Daoy (cell line): ENCODE measurements at regions not wholly inside any gene's neighbourhood (a gene's known extent, or its start where the extent isn't known, plus 50 kb on each side); places are given as distances from the start of the nearest gene placed in this dataset.

Source experiments
- DNase-seq: peaks from one replicate; pipeline ENCODE4 v3.0.0-alpha.2; 2015; ENCODE audit warnings: low read depth

DNA sequence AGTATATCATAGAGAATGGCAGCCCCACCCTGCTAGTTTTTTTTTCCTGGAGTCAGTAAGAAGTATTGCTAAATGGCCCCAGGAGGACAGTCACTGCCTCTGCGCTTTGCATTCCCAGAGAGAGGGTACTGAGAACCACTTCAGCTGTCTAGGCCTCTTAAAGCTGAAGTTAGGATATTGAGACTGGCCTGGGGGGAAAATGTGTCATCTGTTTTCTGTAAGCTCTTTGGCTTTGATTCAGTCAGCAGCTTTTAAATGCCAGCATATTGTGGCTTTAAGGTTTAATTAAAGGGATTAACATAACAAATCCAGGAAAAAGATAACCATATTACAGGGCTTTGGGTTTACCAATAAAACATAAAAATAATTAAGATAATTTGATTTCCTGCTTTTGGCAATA lies 852.0 kb downstream of the PCDH18 start:
- DNase-seq: peak; percentile 13

DNA sequence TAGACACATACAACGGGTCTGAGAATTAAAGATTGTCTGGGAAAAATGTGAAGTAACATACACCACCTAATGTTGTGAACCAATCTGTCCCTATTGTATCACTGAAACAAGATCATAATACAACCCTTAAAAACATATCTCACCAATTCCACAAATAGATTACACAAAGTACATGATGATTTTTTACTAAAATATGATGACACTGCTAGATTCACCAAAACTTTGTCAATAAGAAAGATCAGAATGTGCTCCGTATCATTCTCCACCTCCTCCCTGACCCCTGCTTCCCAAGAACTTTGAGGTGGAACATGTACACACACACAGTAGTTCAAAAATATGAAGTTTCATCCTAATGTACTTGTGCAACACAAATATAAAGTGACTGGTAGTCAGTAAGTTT lies 862.0 kb downstream of the PCDH18 start:
- no peak for DNase-seq

GRCh38 chr4:136664988-136665387 lies 867.3 kb downstream of the PCDH18 start:
- DNase-seq: no peak

GRCh38 chr4:136662539-136662938 lies 869.8 kb downstream of the PCDH18 start:
- DNase-seq: no peak

GRCh38 chr4:136653640-136654406 lies 878.5 kb downstream of the PCDH18 start:
- no peak for DNase-seq

- DNase-seq: no peak
These were observed 880.4 kb downstream of the PCDH18 start for GRCh38 chr4:136651932-136652331.

DNA sequence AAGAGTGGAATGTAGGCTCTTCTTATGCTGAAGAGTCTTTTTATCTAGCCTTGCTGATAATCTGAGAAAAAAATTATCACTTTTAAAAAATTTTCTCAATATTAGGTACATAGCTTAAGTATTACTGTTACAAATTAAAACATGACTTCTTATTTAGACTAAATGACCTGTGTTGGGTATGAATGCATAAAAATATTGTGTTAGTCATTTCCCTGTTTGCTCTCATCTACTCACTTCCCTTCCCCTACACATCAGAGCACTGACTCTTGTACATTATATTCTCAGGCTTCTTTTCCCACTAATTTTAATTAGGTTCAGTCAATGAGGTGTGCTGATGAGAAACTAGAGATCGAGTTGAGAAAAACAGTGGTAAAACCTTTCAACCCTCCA lies 881.0 kb downstream of the PCDH18 start:
- DNase-seq: peak; percentile 25

GRCh38 chr4:136650541-136651277 lies 881.6 kb downstream of the PCDH18 start:
- DNase-seq: peak; percentile 58

DNA sequence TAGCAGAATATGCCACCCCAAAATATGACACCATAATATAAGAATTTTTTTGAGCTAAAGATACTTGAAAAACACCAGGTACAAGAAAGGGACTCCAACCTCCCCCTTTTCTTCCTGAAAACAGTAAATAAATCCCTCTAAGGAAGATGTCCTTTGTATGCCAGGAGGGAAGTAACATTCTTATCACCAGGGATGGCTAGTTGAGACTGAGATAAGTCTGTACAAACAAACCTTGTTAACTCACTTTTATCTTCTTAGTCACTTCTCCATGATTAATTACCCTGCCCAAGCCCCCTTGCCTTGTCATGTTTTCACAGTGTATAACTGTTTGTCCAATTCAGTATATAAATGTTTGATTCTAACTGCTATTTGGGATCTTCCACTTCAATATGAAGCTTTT lies 888.0 kb downstream of the PCDH18 start:
- DNase-seq: no peak

- DNase-seq: no peak
These were observed 888.9 kb downstream of the PCDH18 start for GRCh38 chr4:136643416-136643815.

DNA sequence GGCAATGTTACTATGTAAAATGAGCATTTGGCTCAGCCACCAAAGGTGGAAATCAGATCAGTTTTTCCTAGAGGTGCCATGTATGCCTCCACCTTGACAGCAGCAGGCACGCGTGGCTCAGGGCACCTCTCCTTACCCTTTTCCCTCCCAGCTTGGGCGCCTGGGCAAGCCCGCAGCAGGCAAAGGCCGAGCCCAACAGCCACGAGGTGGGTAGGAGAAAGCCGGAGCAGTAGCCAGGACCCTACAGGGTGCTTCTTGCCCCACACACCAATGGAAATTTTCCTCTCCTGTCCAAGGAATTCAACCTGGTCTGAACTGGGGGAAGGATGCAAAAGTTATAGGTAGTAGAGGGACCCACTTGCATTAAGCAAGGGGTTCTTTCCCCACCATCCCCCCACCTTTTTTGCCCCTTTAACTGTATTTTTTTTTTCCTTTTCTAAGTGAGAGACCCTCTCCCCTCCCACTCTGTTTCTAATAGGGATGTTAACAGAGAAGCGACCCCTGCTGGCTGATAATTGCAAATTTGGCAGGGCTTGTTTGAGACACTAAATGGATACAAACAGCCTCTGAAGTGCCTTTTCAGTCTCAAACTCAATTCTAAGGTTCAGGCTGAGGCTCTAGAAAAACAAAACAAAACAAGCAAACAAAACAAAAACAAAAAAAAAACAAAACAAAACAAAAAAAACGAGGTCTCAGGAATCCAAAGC lies 895.1 kb downstream of the PCDH18 start:
- no peak for DNase-seq

GRCh38 chr4:136636155-136636554 lies 896.1 kb downstream of the PCDH18 start:
- DNase-seq: no peak

DNA sequence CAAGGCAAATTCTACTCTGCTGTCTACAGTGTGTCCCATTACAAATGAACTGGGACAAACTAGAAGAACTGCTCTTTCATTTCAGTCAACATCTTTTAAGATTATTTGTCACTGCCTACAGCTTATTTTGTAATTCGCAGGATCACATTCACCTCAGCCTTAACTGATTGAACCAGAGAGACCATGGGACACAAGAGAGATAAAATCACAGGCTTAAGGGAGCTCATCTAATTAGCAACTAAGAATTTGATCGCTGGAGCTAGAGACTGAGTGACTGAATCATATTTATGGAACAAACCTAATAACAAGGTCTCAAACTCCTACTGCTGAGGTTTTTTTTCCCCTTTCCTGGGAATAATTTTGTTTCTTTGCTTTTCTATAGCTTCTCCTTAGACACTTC lies 898.2 kb downstream of the PCDH18 start:
- no peak for DNase-seq

DNA sequence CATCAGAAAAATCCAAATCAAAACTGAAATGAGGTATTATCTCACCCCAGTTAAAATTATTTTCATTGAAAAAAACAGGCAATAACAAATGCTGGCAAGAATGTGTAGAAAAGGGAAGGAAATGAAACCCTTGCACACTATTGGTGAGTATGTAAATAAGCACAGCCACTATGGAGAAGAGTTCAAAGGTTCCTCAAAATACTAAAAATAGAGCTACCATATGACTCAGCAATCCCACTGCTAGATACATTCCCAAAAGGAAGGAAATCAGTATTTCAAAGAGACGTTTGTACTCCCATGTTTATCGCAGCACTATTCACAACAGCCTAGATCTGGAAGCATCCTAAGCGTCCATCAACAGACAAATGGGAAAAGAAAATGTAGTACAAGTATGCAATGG lies 932.4 kb downstream of the PCDH18 start:
- DNase-seq: no peak

- no peak for DNase-seq
These were observed 941.9 kb downstream of the PCDH18 start for GRCh38 chr4:136590440-136590839.

DNA sequence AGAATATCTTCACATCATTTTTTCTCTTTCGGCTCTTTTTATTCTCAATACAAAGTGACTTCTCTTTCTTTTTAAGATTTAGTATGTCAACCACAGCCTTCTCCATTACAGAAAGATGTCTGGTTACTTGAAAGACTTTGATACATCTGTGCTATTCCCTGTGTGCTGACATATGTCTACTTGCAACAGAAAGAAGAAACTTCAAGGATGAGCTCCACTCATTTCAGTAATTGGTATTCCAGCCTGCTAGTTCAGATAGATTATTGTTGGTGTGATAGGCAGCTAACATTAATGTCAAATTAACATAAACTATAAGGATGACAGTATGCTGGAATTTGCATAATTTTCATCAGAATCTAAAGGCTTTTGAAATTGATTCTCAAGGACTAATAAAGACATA lies 948.7 kb downstream of the PCDH18 start:
- no peak for DNase-seq

DNA sequence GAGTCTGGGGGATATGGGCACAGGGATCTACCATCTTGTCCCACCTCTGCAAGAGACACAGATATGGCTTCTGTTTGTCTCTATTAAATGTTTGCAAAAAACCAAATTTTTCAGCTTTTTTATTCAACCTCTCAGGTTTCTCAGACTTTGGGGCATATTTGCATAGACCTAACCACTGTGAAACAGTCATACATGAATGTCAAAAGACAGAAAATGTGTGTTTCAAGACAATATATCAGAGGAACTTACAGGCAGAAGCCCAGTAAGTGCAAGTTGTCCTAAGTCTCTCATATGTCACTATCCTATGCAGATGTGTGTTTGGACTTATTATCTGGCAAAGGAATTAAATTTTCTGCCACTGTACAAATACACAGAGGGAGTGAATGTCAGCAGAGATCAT lies 951.2 kb downstream of the PCDH18 start:
- no peak for DNase-seq

- no peak for DNase-seq
These were observed 957.1 kb downstream of the PCDH18 start for GRCh38 chr4:136575146-136575545.

GRCh38 chr4:136573460-136573859 lies 958.8 kb downstream of the PCDH18 start:
- no peak for DNase-seq

GRCh38 chr4:136571315-136571714 lies 961.0 kb downstream of the PCDH18 start:
- no peak for DNase-seq

DNA sequence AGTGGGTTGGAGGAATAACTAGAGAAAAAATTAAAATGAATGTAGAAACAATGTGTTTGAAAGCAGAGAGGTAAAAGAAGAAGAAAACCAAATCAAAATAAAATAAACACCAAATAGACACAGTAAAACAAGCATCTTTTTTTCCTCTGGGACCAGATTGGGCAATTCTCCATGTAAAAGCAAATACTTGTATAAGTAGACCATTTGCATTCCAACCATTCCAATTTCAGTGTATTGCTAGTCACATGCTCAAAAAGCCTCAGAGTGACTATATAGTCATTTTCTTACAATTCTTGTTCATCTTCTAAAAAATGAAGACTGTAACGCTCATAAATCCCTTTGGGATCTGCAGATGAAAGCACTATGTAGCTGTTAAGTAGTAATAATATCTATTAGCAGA lies 969.5 kb downstream of the PCDH18 start:
- no peak for DNase-seq

GRCh38 chr4:136558940-136559494 lies 973.3 kb downstream of the PCDH18 start:
- no peak for DNase-seq

GRCh38 chr4:136557396-136557795 lies 974.9 kb downstream of the PCDH18 start:
- no peak for DNase-seq
